ENCODE measurements at regions not wholly inside any gene's neighbourhood (a gene's known extent, or its start where the extent isn't known, plus 50 kb on each side); places are given as distances from the start of the nearest gene placed in this dataset.

- TF ChIP-seq CTCF (IDR thresholded peaks at IDR 0.05) = no peak
- TF ChIP-seq POLR2A (IDR thresholded peaks at IDR 0.05) = no peak
Measured at GRCh38 chr3:175914785-175915184, 1055.7 kb downstream of the NAALADL2 start.

Measured in Peyer's patch (tissue), 4 donors.